ENCODE measurements at regions not wholly inside any gene's neighbourhood (a gene's known extent, or its start where the extent isn't known, plus 50 kb on each side); places are given as distances from the start of the nearest gene placed in this dataset.
"Not testable (repeated sequence)": the region's sequence is repeated elsewhere in the genome, so short reads cannot be mapped to it uniquely, and the experiment has no call there.

DNA sequence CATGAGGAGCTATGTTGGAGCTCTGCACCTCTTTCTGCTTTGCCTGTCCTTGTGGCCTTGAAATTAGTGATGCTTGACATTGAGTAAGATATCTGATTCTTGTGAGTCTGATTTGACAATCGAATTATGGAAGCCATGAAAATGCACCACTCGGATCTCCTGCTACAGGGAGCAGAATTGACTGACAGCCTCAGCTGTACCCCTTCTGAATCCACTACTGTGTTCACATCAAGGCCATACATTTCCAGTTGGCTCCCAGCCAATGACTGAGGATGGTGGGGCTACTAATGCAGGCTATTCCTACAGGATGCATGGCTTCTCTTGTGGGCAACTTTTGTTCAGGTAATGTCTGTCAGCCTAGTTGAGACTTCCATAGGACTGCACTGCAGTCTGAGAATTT, 321.9 kb downstream of the REEP3 start:
- DNase-seq (ENCODE audit: low read depth, low spot score), result no peak

DNA sequence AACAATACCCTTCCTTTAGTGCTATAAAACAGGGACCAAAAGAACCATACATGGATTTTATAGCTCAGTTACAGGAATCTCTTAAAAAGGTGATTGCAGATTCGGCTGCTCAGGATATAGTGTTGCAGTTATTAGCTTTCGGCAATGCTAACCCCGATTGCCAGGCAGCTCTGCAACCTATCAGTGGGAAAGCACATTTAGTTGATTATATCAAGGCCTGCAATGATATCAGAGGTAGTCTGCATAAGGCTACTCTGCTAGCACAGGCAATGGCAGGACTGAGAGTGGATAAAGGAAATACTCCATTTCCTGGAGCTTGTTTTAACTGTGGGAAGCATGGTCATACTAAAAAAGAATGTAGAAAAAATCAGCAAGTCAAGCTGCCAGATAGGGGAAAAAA, 327.7 kb downstream of the REEP3 start:
- DNase-seq (ENCODE audit: low read depth, low spot score), result not testable (repeated sequence)

- no peak for DNase-seq (ENCODE audit: low read depth, low spot score)
These were observed 341.7 kb downstream of the REEP3 start for GRCh38 chr10:63862860-63863259.

DNA sequence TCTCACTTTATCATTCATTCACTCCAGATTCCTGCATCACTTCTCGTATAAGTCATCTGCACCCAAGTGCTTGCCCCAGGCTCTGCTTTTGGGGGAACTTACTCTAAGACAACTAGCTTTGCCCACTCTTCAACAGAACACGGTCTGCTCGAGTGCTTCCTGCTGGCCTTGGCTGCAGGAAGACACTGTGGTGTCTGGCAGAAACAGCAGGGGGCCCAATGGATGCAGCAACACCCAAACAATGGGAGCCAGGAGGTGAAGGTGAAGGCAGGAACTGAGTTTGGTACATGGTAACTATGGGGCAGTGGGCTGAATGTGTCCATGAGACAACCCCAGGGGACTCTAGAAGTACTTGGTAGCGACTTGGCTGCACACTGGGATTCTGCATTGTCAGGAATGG, 344.0 kb downstream of the REEP3 start:
- no peak for DNase-seq (ENCODE audit: low read depth, low spot score)

DNA sequence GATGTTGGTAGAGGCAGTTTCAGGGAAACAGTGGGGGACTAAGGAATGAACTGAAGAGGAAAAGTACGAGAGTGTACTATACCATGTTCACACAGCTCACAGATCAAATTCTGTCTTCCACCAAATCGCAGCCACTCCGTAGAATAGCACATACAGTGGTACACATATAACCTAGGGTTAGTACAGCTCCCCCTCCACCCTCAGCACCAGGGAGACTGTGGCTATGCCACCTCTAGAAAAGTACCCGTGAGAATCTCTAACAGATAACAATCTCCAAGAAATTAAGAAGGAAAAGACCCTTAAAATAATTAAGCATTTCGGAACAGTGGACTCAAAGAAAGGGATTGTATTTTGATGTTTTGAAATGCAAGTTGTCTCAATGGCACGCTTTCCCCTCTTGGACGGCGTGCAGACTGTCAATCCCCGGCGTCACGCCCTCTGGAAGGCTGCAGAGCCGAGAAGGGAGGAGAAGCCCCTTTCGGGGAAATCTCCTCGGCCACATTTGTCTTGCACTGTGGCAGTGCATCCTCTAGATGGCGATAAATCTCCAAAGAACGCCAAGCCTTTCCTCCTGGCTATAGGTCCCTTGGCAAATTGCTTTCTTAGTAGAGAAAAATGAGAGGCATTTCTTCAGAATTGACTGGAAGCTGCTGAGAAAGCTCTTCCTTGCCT, 345.0 kb downstream of the REEP3 start:
- no peak for DNase-seq (ENCODE audit: low read depth, low spot score)

DNA sequence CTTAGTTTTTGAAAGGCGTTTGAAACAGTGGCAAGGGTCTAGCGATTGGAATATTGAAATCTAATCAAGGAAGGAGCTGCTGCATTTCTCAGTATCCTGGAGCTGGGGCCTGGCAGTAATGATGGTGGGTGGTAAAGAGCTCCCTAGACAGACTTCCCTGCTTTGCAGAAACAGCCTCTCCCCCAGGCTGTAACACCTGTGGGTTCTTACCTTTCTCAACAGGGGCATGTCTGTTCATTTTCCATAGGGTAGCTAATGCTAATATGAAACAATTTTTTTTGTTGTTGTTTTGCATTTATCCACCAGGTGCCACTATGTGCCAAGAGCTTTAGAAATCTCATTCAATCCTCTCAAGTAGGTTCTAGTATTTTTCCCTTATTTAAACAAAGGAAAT, 345.5 kb downstream of the REEP3 start:
- DNase-seq (ENCODE audit: low read depth, low spot score), result no peak

- DNase-seq (ENCODE audit: low read depth, low spot score), result no peak
These were observed 357.2 kb downstream of the REEP3 start for GRCh38 chr10:63878428-63878827.

DNA sequence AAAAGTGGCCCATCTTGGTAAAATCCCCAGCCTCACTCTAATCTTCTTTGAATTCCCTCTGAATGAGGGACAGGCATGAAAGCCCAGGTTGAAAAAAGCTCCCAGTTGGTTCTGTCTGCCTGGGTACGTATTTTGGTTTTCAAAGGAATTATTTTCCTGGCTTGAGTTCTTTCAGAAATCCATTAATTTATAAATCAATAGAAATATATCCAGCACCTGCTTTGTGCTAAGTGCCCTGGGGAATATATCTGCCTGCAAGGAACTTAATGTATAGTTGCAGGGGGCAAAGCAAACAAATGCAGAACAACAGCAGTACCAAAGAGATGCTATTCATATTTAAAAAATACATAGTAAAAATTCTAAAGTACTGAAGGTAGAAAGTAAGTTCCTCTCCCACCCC, 362.7 kb downstream of the REEP3 start:
- no peak for DNase-seq (ENCODE audit: low read depth, low spot score)

- no peak for DNase-seq (ENCODE audit: low read depth, low spot score)
These were observed 363.2 kb downstream of the REEP3 start for GRCh38 chr10:63884426-63884825.

DNA sequence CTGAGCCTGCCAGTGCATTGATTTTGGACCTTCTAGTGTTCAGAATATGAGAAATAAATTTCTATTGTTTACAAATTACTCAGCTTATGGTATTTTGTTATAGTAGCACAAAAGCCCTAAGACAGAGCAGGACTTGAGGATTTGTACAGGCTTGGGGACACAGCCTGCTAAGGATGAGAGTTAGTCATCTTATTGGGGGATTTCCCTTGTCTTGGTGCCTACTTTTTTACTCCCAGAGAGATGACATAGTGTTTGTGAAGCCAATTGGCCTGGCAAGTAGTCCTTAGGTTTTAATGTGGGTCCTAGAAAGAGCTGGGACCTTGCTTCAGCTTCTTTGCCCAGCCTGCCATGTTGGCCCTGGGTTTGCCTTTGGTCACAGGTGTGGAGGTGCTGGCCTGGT, 364.0 kb downstream of the REEP3 start:
- no peak for DNase-seq (ENCODE audit: low read depth, low spot score)

DNA sequence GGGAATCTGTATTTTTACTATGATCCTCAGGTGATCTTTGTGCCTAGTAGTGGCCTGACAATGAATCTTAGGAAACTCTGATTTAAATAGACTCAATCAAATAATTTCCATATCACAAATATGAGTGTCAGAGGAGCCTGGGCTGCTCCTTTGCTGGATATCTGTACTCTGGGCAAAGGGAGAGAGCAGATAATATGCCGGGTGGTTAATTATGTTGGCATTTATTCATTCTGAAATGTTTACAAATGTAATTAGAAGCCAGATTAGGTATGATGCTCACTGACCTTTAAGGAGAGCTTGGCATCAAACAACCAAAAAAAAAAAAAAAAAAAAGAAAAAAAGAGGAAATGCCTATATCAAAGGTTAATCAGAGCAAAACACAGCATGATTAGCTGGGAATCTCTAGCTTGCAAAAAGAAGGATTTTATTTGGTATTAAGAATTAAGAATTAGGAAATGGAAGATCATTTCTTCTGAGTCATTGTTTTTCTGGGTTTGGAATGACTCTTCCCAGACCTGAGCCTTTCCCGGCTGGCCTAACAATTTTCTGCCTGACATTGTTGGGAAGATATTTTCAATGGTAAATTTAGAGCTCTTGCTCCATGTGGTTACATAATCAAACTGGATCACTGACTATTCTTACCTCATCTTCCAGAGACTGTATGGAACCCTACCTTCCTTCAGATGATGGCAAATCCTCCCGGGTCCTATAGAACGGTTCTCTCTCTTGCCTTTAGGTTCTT, 365.3 kb downstream of the REEP3 start:
- no peak for DNase-seq (ENCODE audit: low read depth, low spot score)

- DNase-seq (ENCODE audit: low read depth, low spot score), result no peak
These were observed 365.9 kb downstream of the REEP3 start for GRCh38 chr10:63887023-63887589.

- DNase-seq (ENCODE audit: low read depth, low spot score), result no peak
These were observed 366.6 kb downstream of the REEP3 start for GRCh38 chr10:63887600-63888370.

GRCh38 chr10:63889803-63890202, 368.6 kb downstream of the REEP3 start:
- DNase-seq (ENCODE audit: low read depth, low spot score), result no peak

DNA sequence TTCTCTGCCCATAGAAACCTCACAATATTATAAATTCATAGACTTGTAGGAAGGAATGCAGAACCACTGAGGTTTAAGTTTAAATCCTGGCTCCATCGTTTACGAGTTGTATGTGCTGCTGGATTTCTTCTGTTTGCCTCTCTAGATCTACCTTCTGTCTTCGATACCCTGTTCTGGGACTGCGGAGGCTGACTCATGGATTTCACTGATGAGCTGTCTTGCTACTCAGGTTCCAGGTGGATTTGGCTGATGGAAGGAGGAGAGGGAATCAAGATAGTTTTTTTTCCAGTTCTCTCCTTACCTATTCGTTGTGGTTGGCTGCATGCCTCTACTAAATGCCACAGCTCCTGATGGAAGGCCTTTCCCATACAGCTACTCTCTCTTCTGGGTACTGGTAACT, 375.8 kb downstream of the REEP3 start:
- no peak for DNase-seq (ENCODE audit: low read depth, low spot score)

- DNase-seq (ENCODE audit: low read depth, low spot score), result no peak
These were observed 378.6 kb downstream of the REEP3 start for GRCh38 chr10:63899673-63900300.

DNA sequence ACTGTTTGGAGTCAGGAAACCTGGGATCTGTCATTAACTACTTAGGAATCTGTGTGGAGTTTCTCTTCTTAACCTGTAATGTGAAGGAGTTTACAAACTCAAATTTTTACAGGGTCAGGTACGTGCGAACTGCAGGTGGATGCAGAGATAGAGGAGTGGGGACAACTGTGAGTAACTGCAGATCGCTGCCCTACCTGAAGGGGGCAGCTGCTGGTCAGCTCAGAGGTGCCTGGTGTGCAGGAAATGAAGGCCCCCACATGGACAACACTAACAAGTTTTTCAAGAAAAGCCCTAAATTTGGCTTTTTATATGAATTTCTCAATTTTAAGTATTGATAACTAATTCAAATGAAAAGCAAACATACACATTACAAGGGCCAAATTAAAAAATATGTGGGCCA, 380.0 kb downstream of the REEP3 start:
- no peak for DNase-seq (ENCODE audit: low read depth, low spot score)

DNA sequence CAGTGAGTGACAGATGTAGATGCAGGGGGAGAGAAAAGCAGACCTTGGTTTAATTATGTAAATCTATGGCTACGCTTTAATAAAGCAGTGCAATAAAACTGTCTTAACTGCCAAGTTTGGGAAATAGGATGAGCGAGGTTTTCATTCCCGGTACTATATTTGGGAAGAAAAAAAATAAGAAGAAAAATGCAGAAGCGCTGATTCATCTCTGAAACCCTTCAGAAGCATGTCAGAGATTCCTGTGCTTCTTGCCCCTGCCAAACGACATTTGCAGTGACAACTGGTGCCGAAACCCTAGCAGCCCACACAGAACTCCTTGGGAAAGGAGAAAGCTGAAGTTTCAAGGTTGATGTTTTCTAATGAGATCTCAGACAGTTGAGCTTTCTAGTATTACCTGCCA, 380.7 kb downstream of the REEP3 start:
- DNase-seq (ENCODE audit: low read depth, low spot score), result no peak

GRCh38 chr10:63910806-63911205, 389.6 kb downstream of the REEP3 start:
- no peak for DNase-seq (ENCODE audit: low read depth, low spot score)

DNA sequence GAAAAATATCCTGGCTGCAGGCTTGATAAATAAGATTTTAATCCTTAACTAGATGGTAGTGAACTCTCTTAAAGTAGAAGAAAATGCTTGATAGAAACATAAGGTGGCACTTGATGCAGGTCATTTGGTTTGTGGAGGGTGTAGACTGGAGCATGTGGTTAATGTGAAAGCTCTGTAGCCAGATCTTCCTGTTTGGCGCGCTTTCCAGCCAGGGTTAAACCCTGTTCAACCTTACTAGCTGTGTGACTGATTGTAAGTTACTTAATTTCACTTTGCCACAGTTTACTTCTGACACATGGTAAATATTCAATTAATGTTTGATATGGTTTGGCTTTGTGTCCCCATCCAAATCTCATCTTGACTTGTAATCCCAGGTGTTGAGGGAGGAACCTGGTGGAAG, 394.0 kb downstream of the REEP3 start:
- no peak for DNase-seq (ENCODE audit: low read depth, low spot score)

GRCh38 chr10:63917363-63917762, 396.2 kb downstream of the REEP3 start:
- no peak for DNase-seq (ENCODE audit: low read depth, low spot score)
